ENCODE measurements at regions not wholly inside any gene's neighbourhood (a gene's known extent, or its start where the extent isn't known, plus 50 kb on each side); places are given as distances from the start of the nearest gene placed in this dataset.
"Not testable (repeated sequence)": the region's sequence is repeated elsewhere in the genome, so short reads cannot be mapped to it uniquely, and the experiment has no call there.

DNA sequence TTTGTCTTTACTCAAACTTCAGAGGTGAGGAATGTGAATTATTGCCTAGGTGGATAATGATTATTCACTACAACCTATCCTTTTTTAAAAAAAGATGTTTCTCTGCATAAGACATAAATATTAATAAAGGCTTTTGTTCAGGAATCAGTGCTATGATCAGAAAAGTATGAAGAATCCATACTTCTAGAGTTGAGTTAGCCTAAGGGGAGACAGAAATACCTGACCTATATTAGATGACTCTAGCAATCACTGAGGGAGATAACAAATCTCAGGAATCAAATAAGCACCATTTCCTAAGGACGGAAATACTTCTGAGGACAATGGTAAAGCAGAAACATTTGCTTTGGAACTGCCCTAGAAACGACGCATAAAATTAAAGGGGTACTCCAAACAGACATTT lies 763.8 kb downstream of the GBE1 start:
- H3K4me3 ChIP-seq (ENCODE audit: low read length), result no peak overlapping the region
- no peak overlapping the region for H2AFZ ChIP-seq (ENCODE audit: low read depth, low read length)
- H3K9me3 ChIP-seq (ENCODE audit: low read length), result no peaks in the 10 kb centered on the region
- no peaks in the 10 kb centered on the region for H3K36me3 ChIP-seq (ENCODE audit: insufficient read depth, low read length)
- H3K27me3 ChIP-seq (ENCODE audit: insufficient read depth, low read length), result no peaks in the 10 kb centered on the region
- H3K4me1 ChIP-seq (ENCODE audit: insufficient read depth, low read length), result no peaks in the 10 kb centered on the region

DNA sequence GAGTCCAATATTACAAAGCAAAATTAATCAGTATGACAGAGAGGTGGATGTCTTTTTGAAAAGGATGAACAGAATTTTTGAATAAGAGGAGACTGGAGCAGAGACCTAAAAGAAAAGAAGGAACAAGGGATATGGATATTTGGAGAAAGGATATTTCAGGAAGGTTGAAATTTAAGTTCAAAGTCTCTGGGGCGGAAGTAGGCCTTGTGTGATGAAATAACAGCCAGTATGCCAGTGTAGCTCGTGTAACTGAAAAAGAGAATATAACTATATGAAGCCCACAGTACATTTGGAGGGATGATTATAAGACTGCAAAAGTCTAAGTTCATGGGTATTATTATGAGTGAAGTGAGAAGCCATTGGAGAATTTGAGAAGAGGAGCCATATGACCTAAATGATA lies 766.7 kb downstream of the GBE1 start:
- no peak overlapping the region for H3K4me3 ChIP-seq (ENCODE audit: low read length)
- H2AFZ ChIP-seq (ENCODE audit: low read depth, low read length), result no peak overlapping the region
- no peaks in the 10 kb centered on the region for H3K4me1 ChIP-seq (ENCODE audit: insufficient read depth, low read length)
- H3K36me3 ChIP-seq (ENCODE audit: insufficient read depth, low read length), result no peaks in the 10 kb centered on the region
- no peaks in the 10 kb centered on the region for H3K9me3 ChIP-seq (ENCODE audit: low read length)
- no peaks in the 10 kb centered on the region for H3K27me3 ChIP-seq (ENCODE audit: insufficient read depth, low read length)

- no peaks in the 10 kb centered on the region for H3K4me1 ChIP-seq (ENCODE audit: insufficient read depth, low read length)
- H3K36me3 ChIP-seq (ENCODE audit: insufficient read depth, low read length), result no peaks in the 10 kb centered on the region
- no peak overlapping the region for H2AFZ ChIP-seq (ENCODE audit: low read depth, low read length)
- no peaks in the 10 kb centered on the region for H3K9me3 ChIP-seq (ENCODE audit: low read length)
- H3K27me3 ChIP-seq (ENCODE audit: insufficient read depth, low read length), result no peaks in the 10 kb centered on the region
- no peak overlapping the region for H3K4me3 ChIP-seq (ENCODE audit: low read length)
Observed at GRCh38 chr3:80994085-80994665, 767.3 kb downstream of the GBE1 start.

DNA sequence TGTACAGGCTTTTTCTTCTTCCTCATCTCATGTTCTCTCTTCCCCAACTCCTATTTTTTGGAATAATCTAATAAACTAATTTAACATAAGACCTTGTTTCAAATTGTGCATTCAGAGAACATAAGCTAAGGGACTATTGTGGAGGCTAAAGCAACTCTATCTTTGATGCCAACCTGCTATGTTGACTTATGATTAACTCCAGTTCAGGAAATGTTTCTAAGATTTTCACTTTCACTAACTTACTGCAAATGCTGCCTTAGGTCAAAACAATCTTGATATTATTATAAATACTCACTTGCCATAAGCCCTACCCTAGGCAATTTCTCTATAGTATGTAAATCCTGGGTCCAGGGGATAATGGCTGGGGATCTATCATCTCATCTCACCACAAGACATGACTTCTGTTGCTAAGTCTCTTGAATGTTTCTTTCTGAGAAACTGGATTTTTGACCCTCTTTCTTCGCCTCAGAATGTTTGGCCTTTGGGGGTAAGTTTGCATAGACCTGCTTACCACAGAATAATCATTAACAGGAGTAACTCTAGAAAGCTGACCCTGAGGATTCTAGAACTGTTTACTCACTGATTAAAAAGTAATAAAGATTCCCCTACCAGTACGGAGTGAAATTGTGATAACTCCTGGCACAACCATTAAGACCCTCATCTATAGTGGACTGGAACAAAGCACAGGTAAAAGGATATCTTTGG lies 768.1 kb downstream of the GBE1 start:
- H3K36me3 ChIP-seq (ENCODE audit: insufficient read depth, low read length), result no peaks in the 10 kb centered on the region

DNA sequence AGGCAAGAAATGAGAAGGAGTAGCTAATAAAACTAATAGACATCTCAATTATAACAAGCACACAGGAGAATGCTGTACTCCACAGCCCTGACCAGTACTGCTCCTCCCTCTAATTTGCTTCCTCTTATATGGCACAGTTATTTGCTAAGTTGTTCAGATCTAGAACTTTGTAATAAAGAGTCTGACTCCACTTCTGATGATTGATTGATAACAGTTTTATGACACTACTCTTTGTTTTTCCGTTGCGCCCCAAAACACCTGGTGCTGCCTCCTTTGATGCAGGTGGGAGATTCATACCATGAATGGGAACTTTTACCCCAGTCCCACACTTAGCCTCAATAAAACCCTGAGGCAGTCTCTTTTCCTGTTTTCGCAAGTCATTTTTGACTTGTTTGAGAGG lies 777.7 kb downstream of the GBE1 start:
- H3K4me3 ChIP-seq (ENCODE audit: low read length), result no peak overlapping the region
- H3K9me3 ChIP-seq (ENCODE audit: low read length), result no peaks in the 10 kb centered on the region
- no peaks in the 10 kb centered on the region for H3K36me3 ChIP-seq (ENCODE audit: insufficient read depth, low read length)
- H2AFZ ChIP-seq (ENCODE audit: low read depth, low read length), result no peak overlapping the region
- no peaks in the 10 kb centered on the region for H3K4me1 ChIP-seq (ENCODE audit: insufficient read depth, low read length)
- H3K27me3 ChIP-seq (ENCODE audit: insufficient read depth, low read length), result no peaks in the 10 kb centered on the region

More for the DNA sequence above, 768.1 kb downstream of the GBE1 start:
- Histone ChIP-seq H3K4me3 (ENCODE audit: low read length) (no peak overlapping the region), H3K9me3 (ENCODE audit: low read length) (no peaks in the 10 kb centered on the region), H3K27me3 (ENCODE audit: insufficient read depth, low read length) (no peaks in the 10 kb centered on the region), H3K4me1 (ENCODE audit: insufficient read depth, low read length) (no peaks in the 10 kb centered on the region), H2AFZ (ENCODE audit: low read depth, low read length) (no peak overlapping the region)

DNA sequence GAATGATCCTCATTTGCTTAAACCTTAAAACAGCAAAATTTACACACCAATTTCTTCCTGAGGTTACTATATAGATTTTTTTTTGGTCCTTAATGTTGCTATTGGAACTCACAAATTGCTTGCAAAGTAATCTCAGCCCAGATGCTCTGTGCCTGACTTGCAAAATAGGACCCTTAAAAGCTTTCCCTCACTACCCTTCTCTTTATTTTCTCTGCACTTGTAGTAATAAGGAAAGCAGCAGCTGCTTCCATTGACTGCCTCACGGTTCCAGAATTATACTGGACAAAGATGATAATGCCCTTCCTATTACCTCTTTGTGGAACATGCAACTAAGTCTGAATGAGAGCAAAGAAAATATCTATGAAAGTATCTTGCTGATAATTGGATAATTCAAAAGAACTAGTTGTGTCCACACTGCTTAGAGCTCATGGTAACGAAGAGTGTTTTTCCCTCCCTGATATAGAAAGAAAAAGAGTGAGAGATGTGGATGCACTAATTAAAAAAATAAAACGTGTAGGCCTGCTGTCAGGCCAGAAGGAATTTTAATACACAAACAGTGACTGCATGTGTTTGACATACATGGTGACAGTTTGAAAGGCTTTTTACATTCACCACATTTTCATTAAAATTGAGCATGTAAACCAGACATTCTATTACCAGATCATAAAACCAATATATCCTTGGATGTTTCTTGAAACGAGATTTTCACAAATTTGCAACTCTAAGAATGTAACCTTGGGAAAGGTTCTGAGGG lies 783.1 kb downstream of the GBE1 start:
- no peak overlapping the region for H2AFZ ChIP-seq (ENCODE audit: low read depth, low read length)
- H3K9me3 ChIP-seq (ENCODE audit: low read length), result no peaks in the 10 kb centered on the region
- H3K36me3 ChIP-seq (ENCODE audit: insufficient read depth, low read length), result no peaks in the 10 kb centered on the region
- no peaks in the 10 kb centered on the region for H3K27me3 ChIP-seq (ENCODE audit: insufficient read depth, low read length)
- no peak overlapping the region for H3K4me3 ChIP-seq (ENCODE audit: low read length)
- H3K4me1 ChIP-seq (ENCODE audit: insufficient read depth, low read length), result no peaks in the 10 kb centered on the region

GRCh38 chr3:80970292-80970691 lies 791.2 kb downstream of the GBE1 start:
- Histone ChIP-seq H3K9me3 (ENCODE audit: low read length) (no peaks in the 10 kb centered on the region), H3K4me1 (ENCODE audit: insufficient read depth, low read length) (no peaks in the 10 kb centered on the region), H2AFZ (ENCODE audit: low read depth, low read length) (no peak overlapping the region), H3K36me3 (ENCODE audit: insufficient read depth, low read length) (no peaks in the 10 kb centered on the region), H3K27me3 (ENCODE audit: insufficient read depth, low read length) (no peaks in the 10 kb centered on the region), H3K4me3 (ENCODE audit: low read length) (no peak overlapping the region)

DNA sequence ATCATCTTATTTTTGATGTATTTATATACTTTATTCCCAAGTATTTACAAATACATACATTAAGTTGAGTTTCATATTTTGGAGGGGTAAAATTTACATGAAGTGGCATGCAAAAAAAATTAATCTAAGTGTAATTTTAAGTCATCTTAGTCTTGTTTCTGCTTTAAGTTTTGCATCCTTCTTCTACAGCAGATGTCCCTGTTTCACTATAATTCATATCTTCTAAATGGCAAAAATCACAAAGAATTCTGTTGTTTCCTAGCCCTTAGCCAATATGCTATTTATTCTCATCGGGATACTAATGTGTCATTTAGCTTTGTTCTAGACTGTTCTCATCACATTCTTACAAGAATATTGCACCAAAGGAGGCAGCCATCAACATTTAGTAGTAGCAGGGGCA lies 831.9 kb downstream of the GBE1 start:
- H2AFZ ChIP-seq (ENCODE audit: low read depth, low read length), result no peak overlapping the region
- no peaks in the 10 kb centered on the region for H3K36me3 ChIP-seq (ENCODE audit: insufficient read depth, low read length)
- no peaks in the 10 kb centered on the region for H3K4me1 ChIP-seq (ENCODE audit: insufficient read depth, low read length)
- no peaks in the 10 kb centered on the region for H3K27me3 ChIP-seq (ENCODE audit: insufficient read depth, low read length)
- H3K9me3 ChIP-seq (ENCODE audit: low read length), result no peaks in the 10 kb centered on the region
- no peak overlapping the region for H3K4me3 ChIP-seq (ENCODE audit: low read length)

- Histone ChIP-seq H3K4me1 (ENCODE audit: insufficient read depth, low read length) (no peaks in the 10 kb centered on the region), H3K9me3 (ENCODE audit: low read length) (no peaks in the 10 kb centered on the region), H3K27me3 (ENCODE audit: insufficient read depth, low read length) (no peaks in the 10 kb centered on the region), H3K36me3 (ENCODE audit: insufficient read depth, low read length) (no peaks in the 10 kb centered on the region), H3K4me3 (ENCODE audit: low read length) (no peak overlapping the region), H2AFZ (ENCODE audit: low read depth, low read length) (no peak overlapping the region)
Observed at GRCh38 chr3:80914854-80915253, 846.6 kb downstream of the GBE1 start.

- no peak overlapping the region for H3K4me3 ChIP-seq (ENCODE audit: low read length)
- H3K27me3 ChIP-seq (ENCODE audit: insufficient read depth, low read length), result no peaks in the 10 kb centered on the region
- no peaks in the 10 kb centered on the region for H3K4me1 ChIP-seq (ENCODE audit: insufficient read depth, low read length)
- H2AFZ ChIP-seq (ENCODE audit: low read depth, low read length), result no peak overlapping the region
- no peaks in the 10 kb centered on the region for H3K36me3 ChIP-seq (ENCODE audit: insufficient read depth, low read length)
- no peaks in the 10 kb centered on the region for H3K9me3 ChIP-seq (ENCODE audit: low read length)
Observed at GRCh38 chr3:80898211-80898610, 863.2 kb downstream of the GBE1 start.

- H2AFZ ChIP-seq (ENCODE audit: low read depth, low read length); H3K36me3 ChIP-seq (ENCODE audit: insufficient read depth, low read length); H3K4me1 ChIP-seq (ENCODE audit: insufficient read depth, low read length); H3K9me3 ChIP-seq (ENCODE audit: low read length); H3K27me3 ChIP-seq (ENCODE audit: insufficient read depth, low read length); H3K4me3 ChIP-seq (ENCODE audit: low read length): not testable (repeated sequence)
Observed at GRCh38 chr3:80897005-80897404, 864.4 kb downstream of the GBE1 start.

- Histone ChIP-seq H3K36me3 (ENCODE audit: insufficient read depth, low read length) (no peaks in the 10 kb centered on the region), H3K4me1 (ENCODE audit: insufficient read depth, low read length) (no peaks in the 10 kb centered on the region), H2AFZ (ENCODE audit: low read depth, low read length) (no peak overlapping the region)
Observed at GRCh38 chr3:80890571-80890970, 870.9 kb downstream of the GBE1 start.

GRCh38 chr3:80889535-80889934 lies 871.9 kb downstream of the GBE1 start:
- H2AFZ ChIP-seq (ENCODE audit: low read depth, low read length), result no peak overlapping the region
- H3K36me3 ChIP-seq (ENCODE audit: insufficient read depth, low read length), result no peaks in the 10 kb centered on the region
- no peaks in the 10 kb centered on the region for H3K9me3 ChIP-seq (ENCODE audit: low read length)
- H3K4me1 ChIP-seq (ENCODE audit: insufficient read depth, low read length), result no peaks in the 10 kb centered on the region
- H3K27me3 ChIP-seq (ENCODE audit: insufficient read depth, low read length), result no peaks in the 10 kb centered on the region
- H3K4me3 ChIP-seq (ENCODE audit: low read length), result no peak overlapping the region

More at GRCh38 chr3:80890571-80890970, 870.9 kb downstream of the GBE1 start:
- Histone ChIP-seq H3K27me3 (ENCODE audit: insufficient read depth, low read length) (no peaks in the 10 kb centered on the region), H3K4me3 (ENCODE audit: low read length) (no peak overlapping the region), H3K9me3 (ENCODE audit: low read length) (no peaks in the 10 kb centered on the region)
